ENCODE measurements at regions not wholly inside any gene's neighbourhood (a gene's known extent, or its start where the extent isn't known, plus 50 kb on each side); places are given as distances from the start of the nearest gene placed in this dataset.

DNA sequence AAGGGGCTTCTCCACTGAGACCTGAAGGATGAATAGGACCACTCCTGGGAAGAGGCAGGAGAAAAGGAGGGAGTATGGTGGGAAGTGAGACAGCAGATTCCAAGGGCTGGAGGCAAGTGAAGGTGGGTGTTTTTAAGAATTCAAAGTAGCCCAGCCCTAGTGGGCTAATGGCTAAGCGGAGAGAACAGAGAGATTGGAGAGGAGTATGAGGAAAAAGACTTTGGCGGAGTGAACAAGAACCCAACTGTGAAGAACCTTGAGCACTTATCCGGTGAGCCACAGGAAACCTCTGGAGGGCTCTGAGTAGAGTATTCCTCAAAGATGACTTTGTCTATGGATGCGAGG, 142.6 kb downstream of the COPS8 start:
- Histone ChIP-seq H3K27me3 (ENCODE audit: control insufficient read depth in 2 of 2, insufficient read depth in 2 of 2, low read length in 2 of 2) (no peaks in the 10 kb centered on the region), H3K27ac (ENCODE audit: low read depth in 1 of 2, low read length in 2 of 2) (no peak overlapping the region), H3K4me3 (replicated peaks in 1 of 3; ENCODE audit: low read depth in 2 of 3, low read length in 3 of 3) (no peak overlapping the region), H3K36me3 (replicated peaks in 1 of 2; ENCODE audit: control insufficient read depth in 1 of 2, insufficient read depth in 2 of 2, low read length in 2 of 2) (no peaks in the 10 kb centered on the region), H2AFZ (ENCODE audit: insufficient read depth, low read depth, low read length, poor library complexity, severe bottlenecking) (no peak overlapping the region), H3K4me2 (replicated peaks; ENCODE audit: extremely low read depth, low read length, poor library complexity, severe bottlenecking) (no peak overlapping the region), H3K9ac (ENCODE audit: insufficient read depth, low read length, poor library complexity, severe bottlenecking) (no peak overlapping the region), H3K9me3 (replicated peaks in 1 of 2; ENCODE audit: control insufficient read depth in 1 of 2, insufficient read depth in 1 of 2, low read length in 2 of 2) (peaks cover 0 to 4% of the 10 kb centered on the region in 2 donors), H3K4me1 (ENCODE audit: control insufficient read depth in 1 of 2, insufficient read depth in 2 of 2, low read length in 2 of 2) (no peaks in the 10 kb centered on the region), H3K79me2 (ENCODE audit: insufficient read depth, low read length) (no peaks in the 10 kb centered on the region), H4K20me1 (ENCODE audit: insufficient read depth, low read length) (no peaks in the 10 kb centered on the region)
- H3K4me1 Mint-ChIP-seq = no peaks in the 10 kb centered on the region
- H3K27ac Mint-ChIP-seq = peak overlapping the region in 1 of 7 donors; percentile 9
- intact Hi-C loops (cut with micrococcal nuclease) = no loop called here
- DNase-seq = no peak
- no peaks in the 10 kb centered on the region for H3K36me3 Mint-ChIP-seq
- 100% methylated on average over 4 of the region's 4 CpGs for WGBS (ENCODE audit: insufficient coverage)
- H3K27me3 Mint-ChIP-seq (ENCODE audit: low read depth in 3 of 3) = peaks cover 6 to 13% (median 12%) of the 10 kb centered on the region in 3 donors
- H3K4me3 Mint-ChIP-seq = no peak overlapping the region
- no peak for TF ChIP-seq CTCF (IDR thresholded peaks at IDR 0.05)
- peaks cover 0 to 12% (median 5%) of the 10 kb centered on the region in 7 donors for H3K9me3 Mint-ChIP-seq

GRCh38 chr2:237229905-237230304, 144.2 kb downstream of the COPS8 start:
- H3K4me3 Mint-ChIP-seq = no peak overlapping the region
- TF ChIP-seq CTCF (IDR thresholded peaks at IDR 0.05) = no peak
- H3K27me3 ChIP-seq (ENCODE audit: control insufficient read depth in 2 of 2, insufficient read depth in 2 of 2, low read length in 2 of 2) = peaks cover 0 to 3% of the 10 kb centered on the region in 2 donors
- no peaks in the 10 kb centered on the region for H3K36me3 ChIP-seq (replicated peaks in 1 of 2; ENCODE audit: control insufficient read depth in 1 of 2, insufficient read depth in 2 of 2, low read length in 2 of 2)
- no peak overlapping the region for H3K4me2 ChIP-seq (replicated peaks; ENCODE audit: extremely low read depth, low read length, poor library complexity, severe bottlenecking)
- WGBS (ENCODE audit: insufficient coverage) = 88% methylated on average over 2 of the region's 2 CpGs
- peaks cover 3 to 11% (median 6%) of the 10 kb centered on the region in 3 donors for H3K27me3 Mint-ChIP-seq (ENCODE audit: low read depth in 3 of 3)
- peaks cover 0 to 12% (median 6%) of the 10 kb centered on the region in 7 donors for H3K9me3 Mint-ChIP-seq
- no peaks in the 10 kb centered on the region for H4K20me1 ChIP-seq (ENCODE audit: insufficient read depth, low read length)
- no peak overlapping the region for H3K4me3 ChIP-seq (replicated peaks in 1 of 3; ENCODE audit: low read depth in 2 of 3, low read length in 3 of 3)
- no peak overlapping the region for H3K27ac Mint-ChIP-seq
- H3K36me3 Mint-ChIP-seq = no peaks in the 10 kb centered on the region
- H3K9ac ChIP-seq (ENCODE audit: insufficient read depth, low read length, poor library complexity, severe bottlenecking) = no peak overlapping the region
- no peaks in the 10 kb centered on the region for H3K4me1 ChIP-seq (ENCODE audit: control insufficient read depth in 1 of 2, insufficient read depth in 2 of 2, low read length in 2 of 2)
- no peak for DNase-seq
- H3K4me1 Mint-ChIP-seq = no peaks in the 10 kb centered on the region
- peaks cover 0 to 4% of the 10 kb centered on the region in 2 donors for H3K9me3 ChIP-seq (replicated peaks in 1 of 2; ENCODE audit: control insufficient read depth in 1 of 2, insufficient read depth in 1 of 2, low read length in 2 of 2)
- no peaks in the 10 kb centered on the region for H3K79me2 ChIP-seq (ENCODE audit: insufficient read depth, low read length)
- no peak overlapping the region for H3K27ac ChIP-seq (ENCODE audit: low read depth in 1 of 2, low read length in 2 of 2)
- no peak overlapping the region for H2AFZ ChIP-seq (ENCODE audit: insufficient read depth, low read depth, low read length, poor library complexity, severe bottlenecking)
- intact Hi-C loops (cut with micrococcal nuclease) = no loop called here
